ENCODE measurements at regions not wholly inside any gene's neighbourhood (a gene's known extent, or its start where the extent isn't known, plus 50 kb on each side); places are given as distances from the start of the nearest gene placed in this dataset.

- DNase-seq, result no peak
Observed at GRCh38 chr6:134477991-134478635, 160.2 kb upstream of the SGK1 start.

GRCh38 chr6:134474955-134475354, 157.0 kb upstream of the SGK1 start:
- DNase-seq, result no peak

- no peak for DNase-seq
Observed at GRCh38 chr6:134472661-134473060, 154.7 kb upstream of the SGK1 start.

GRCh38 chr6:134472046-134472445, 154.1 kb upstream of the SGK1 start:
- no peak for DNase-seq

DNA sequence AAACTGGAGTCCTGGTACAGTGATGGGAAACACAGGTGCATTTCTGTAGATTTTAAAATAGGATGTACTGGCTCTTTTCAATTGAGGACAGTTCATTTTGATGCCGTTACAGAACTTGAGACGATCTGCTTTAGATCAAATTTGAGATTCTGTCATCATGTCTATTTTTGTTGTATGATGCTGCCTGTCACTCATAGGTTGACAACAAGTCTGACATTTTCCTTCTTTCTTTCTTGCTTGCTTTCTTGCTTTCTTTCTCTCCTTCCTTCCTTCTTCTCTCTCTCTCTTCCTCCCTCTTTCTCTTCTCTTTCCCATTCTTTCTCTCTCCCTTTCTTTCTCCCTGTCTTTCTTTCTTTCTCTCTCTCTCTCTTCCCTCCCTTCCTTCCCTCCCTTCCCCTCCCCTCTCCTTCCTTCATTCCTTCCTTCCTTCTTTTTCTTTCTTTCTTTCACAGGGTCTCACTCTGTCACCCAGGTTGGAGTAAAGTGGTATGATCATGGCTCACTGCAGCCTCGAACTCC, 152.6 kb upstream of the SGK1 start:
- DNase-seq, result no peak

- no peak for DNase-seq
Observed at GRCh38 chr6:134469702-134470456, 152.0 kb upstream of the SGK1 start.

GRCh38 chr6:134468633-134469032, 150.7 kb upstream of the SGK1 start:
- no peak for DNase-seq

GRCh38 chr6:134467620-134468019, 149.7 kb upstream of the SGK1 start:
- no peak for DNase-seq

DNA sequence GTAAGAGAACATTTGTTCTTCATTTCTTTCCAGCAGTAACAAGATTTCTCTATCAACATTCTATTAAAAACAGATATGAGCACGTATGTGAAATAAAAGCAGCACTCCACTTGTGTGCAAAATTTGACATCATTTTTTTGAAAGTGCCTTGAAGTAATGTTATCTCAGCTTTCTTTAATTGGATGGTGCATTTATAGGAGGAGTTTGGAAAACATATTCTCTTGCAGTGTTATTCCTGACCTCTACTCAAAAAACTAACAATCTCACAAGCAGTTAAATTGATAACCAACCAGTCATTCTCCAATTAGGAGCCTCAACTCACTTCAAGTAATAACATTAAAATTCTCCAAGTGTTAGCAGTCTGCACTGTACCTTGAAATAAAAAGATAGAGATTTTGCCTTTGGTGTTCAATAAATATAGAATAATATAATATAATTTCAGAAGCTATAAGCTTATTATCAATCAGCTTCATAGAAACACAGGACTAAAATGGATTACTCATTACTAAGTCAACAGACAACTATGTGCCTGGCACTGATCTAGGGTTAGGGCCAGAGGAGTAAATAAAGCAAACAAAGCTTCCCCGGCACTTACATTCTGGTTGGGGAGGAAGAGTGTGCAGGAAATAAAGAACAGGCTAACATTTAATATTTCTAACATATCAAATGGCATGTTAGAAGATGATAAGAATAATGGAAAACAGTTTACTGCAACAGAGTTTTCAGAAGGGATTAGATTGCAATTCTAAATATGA, 149.0 kb upstream of the SGK1 start:
- no peak for DNase-seq

DNA sequence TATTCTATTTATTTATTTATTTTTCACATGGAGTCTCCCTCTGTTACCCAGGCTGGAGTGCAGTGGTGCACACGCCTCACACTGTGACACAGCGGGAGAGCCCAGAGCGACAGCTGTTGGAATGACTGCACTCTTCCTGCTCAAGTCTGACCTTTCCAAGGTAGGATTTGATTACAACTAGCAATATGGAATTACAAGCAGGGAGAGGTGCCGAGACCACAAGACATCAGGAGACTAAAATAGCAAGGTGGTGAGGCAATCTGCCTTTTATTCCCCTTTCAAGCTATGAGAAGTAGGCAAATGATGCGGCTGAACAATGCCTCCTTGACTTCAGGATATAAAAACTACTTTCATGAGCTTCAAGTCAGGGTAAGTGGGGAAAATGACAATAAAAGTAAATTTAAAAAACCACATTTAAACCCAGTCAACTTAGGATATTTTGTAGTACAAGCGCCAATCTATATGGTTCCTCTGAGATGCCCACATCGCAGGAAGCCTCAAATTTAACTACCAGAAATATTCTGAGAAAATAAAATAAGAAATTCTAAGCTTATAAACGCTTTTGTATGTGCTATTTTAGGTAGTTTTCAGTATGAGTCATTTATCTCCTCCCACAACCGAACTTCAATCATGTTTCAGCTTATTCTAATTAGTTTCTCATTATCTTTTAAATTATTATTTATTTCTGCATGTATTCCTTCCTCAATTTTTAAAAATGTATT, 146.9 kb upstream of the SGK1 start:
- peak in 1 of 2 donors; percentile 58 for DNase-seq

DNA sequence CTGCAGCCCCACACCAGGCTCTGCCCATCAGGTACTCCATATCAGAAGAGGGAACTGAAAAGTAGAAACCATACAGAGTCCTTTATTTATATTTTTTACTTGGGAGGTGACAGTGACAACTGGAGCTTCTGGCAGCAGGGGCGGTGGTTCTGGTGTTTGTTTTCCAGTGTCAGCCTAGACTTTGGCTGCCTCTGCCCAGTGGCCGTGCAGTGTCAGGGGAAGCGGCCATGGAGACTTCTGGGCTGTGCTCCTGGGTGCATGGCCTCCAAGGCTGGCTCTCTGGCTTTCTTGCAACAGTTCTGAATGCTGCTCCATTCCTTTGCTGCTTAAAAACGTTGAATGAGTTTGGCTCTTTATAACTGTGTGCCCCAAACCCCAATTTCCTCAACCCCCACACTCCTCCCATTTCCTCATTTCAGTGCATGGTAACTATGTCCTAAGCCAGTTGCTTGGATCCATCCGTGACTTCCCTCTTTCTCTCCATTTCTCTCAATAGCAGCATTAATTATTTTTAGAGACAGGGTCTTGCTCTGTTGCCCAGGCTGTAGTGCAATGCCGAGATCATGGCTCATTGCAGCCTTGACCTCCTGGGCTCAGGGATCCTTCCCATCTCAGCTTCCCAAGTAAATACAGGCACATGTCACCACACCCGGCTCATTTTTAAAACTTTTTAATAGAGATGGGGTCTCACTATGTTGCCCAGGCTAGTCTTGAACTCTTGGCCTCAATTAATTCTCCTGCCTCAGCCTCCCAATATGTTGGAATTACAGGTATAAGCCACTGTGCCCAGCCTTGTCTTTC, 141.1 kb upstream of the SGK1 start:
- DNase-seq, result peak; percentile 70 to 73

DNA sequence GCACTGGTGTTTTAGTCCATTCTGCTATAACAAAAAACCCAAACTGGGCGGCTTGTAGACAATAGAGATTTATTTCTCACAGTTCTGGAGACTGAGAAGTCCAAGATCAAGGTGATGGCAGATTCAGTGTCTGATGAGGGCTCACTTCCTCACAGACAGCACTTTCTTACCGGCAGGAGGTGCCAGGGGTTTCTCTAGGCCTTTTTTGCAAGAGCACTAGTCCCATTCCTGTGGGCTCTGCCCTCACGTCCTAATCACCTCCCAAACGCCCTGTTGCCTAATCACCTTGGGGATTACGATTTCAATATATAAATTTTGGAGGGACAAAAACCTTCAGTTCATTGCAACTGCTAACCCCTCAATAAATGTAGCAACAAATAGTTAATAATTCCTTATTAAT, 140.0 kb upstream of the SGK1 start:
- DNase-seq, result no peak

DNA sequence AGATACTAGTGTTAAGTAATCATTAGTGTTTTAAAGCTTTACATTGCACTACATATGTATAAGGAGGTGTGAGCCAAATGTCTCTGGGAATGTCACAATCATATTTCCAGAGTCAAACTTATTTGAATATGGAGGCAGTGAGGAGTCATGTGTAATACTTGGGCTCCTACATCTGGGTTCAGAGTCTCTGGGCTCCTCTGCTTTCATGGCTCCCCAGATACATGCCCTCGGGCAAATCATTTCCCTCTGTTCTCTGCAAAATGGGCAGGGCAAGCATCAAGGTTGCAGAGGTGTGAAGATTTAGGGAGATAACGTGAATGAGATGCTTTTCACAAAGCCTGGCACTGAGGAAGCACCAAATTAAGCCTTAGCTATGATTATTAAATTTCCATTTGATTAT, 138.3 kb upstream of the SGK1 start:
- peak in 1 of 2 donors; percentile 67 for DNase-seq

DNA sequence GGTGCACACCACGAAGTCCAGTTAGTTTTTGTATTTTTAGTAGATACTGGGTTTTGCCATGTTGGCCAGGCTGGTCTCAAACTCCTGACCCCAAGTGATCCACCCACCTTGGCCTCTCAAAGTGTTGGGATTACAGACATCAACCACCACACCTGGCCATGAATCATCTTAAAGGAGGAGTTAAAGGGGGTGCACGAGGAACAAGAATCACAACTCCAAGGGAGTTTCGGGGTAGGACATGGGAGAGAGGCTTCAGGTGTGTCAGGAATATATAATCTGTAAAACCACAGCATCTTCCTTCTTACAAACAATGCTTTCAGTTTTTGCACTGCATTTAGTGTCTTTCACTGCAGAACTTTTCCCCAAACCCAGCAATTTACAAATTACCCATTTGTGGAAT, 137.4 kb upstream of the SGK1 start:
- DNase-seq, result no peak

GRCh38 chr6:134454794-134455193, 136.9 kb upstream of the SGK1 start:
- no peak for DNase-seq

DNA sequence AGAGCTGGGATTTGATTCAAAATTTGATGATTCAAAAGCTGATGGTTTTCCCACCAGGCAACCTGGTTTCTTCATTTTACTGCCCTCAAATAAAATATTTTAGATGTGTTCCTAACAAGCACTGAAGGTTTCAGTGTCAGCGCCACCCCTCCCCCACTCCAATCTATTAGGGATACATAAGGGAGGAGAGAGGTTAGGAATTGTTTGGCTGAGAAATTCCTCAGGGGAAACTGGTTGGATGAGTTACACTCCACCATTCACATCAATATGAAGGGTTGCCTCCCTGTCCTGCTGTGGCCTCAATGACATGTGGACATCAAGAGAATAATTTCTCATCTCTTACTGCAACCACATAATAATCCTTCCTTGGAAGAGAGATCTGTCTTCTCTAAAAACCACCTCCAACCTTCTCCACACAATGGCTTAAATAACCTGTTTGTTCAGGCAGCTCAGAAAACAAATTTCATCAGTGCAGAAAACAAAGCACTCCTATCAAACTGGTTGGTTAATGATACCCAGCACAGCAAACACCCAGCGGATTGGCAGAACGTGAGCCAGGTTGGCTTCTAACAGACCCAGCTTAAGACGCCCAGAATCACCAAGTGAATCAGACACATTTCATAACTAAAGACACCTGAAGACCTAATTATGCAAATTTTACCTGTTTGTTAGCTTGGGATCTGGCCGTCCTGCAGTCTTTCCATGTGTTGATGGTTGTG, 136.0 kb upstream of the SGK1 start:
- DNase-seq, result no peak

GRCh38 chr6:134452906-134453305, 135.0 kb upstream of the SGK1 start:
- no peak for DNase-seq

DNA sequence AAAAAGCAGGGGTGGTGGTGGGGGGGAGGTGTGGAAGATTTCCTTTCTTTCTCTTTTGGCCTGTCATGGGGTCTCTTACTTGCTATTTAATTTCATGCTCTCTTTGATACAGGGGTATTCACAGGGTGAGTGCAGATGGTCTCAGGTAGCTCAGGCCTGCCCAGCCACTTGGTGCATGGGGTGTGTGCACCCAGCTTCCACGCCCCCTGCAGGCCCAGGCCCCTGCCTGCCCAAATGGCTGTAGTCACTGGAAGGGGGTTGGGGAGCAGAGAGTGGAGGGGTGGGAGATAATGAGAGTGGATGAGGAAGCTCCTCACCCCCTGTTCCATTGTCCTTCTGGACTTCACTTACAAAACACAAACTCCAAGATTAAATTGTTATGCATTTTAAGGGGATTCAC, 133.6 kb upstream of the SGK1 start:
- no peak for DNase-seq

- DNase-seq, result no peak
Observed at GRCh38 chr6:134449781-134450180, 131.9 kb upstream of the SGK1 start.

GRCh38 chr6:134449004-134449403, 131.1 kb upstream of the SGK1 start:
- DNase-seq, result no peak

- DNase-seq, result peak; percentile 79 to 95
Observed at GRCh38 chr6:134447883-134448387, 130.0 kb upstream of the SGK1 start.
